IMR-90 (cell line): ENCODE measurements at regions not wholly inside any gene's neighbourhood (a gene's known extent, or its start where the extent isn't known, plus 50 kb on each side); places are given as distances from the start of the nearest gene placed in this dataset.

Source experiments
- ATAC-seq: fragments of 200-7000 bp; cut with Tn5 transposase; 2 replicates; pipeline ENCODE4 v1.9.1; 2020; ENCODE audit warnings: low read depth, mild to moderate bottlenecking, moderate library complexity
- BruUV-seq: library from RNA; stranded (reverse); fragments of 400-500 nt; replicated peaks from 2 replicates; lab custom pipeline; 2021; lab: Mats Ljungman, UMichigan
- CTCF ChIA-PET: fragments of 300-600 bp; formaldehyde crosslinking; extraction: SDS; loops from one replicate; lab custom pipeline; 2021; ENCODE audit warnings: antibody characterized with exemption; lab: Yijun Ruan, JAX
- POLR2A ChIA-PET: fragments of 300-600 bp; sonication (Branson Sonifier 250); formaldehyde crosslinking; loops from one replicate; lab custom pipeline; 2022; ENCODE audit warnings: antibody characterized with exemption; ENCODE audit not compliant: unreplicated experiment; lab: Charles Lee
- DNase-seq: peaks from one replicate; pipeline ENCODE4 v3.0.0; 2013
- H2AFZ ChIP-seq: replicated peaks from 2 replicates; pipeline ENCODE3; 2013; ENCODE audit warnings: low read length, mild to moderate bottlenecking; ENCODE audit not compliant: poor library complexity
- H2AK5ac ChIP-seq: 2 replicates; pipeline ENCODE4 v1.6.1; 2013; ENCODE audit warnings: low read depth, low read length, inconsistent platforms
- H2AK9ac ChIP-seq: replicated peaks from 2 replicates; pipeline ENCODE3; 2013; ENCODE audit warnings: mild to moderate bottlenecking, low read depth, low read length, moderate library complexity; ENCODE audit not compliant: poor library complexity
- H2BK120ac ChIP-seq: 2 replicates; pipeline ENCODE4 v1.6.1; 2013; ENCODE audit warnings: low read depth, low read length, inconsistent platforms
- H2BK15ac ChIP-seq: 3 replicates; pipeline ENCODE4 v1.6.1; 2013; ENCODE audit warnings: low read depth, low read length, inconsistent platforms
- H2BK20ac ChIP-seq: 2 replicates; pipeline ENCODE4 v1.6.1; 2013; ENCODE audit warnings: low read depth, mild to moderate bottlenecking, inconsistent platforms, low read length, moderate library complexity
- H2BK5ac ChIP-seq: 2 replicates; pipeline ENCODE4 v1.6.1; 2013; ENCODE audit warnings: mild to moderate bottlenecking, low read depth, low read length, inconsistent platforms; ENCODE audit not compliant: poor library complexity, severe bottlenecking
- H3K14ac ChIP-seq: replicated peaks from 2 replicates; pipeline ENCODE4 v1.6.1; 2013; ENCODE audit warnings: low read depth, low read length, inconsistent platforms
- H3K18ac ChIP-seq: 2 replicates; pipeline ENCODE4 v1.6.1; 2013; ENCODE audit warnings: low read depth, low read length, control low read depth
- H3K23ac ChIP-seq: 2 replicates; pipeline ENCODE4 v1.6.1; 2013; ENCODE audit warnings: low read depth, low read length, inconsistent platforms
- H3K27ac ChIP-seq: 2 replicates; pipeline ENCODE4 v1.5.1; 2013; ENCODE audit warnings: mild to moderate bottlenecking, control low read depth, low read length; ENCODE audit not compliant: insufficient read depth
- H3K27me3 ChIP-seq: 2 replicates; pipeline ENCODE4 v1.6.1; 2013; ENCODE audit warnings: low read length; ENCODE audit not compliant: control insufficient read depth, insufficient read depth
- H3K36me3 ChIP-seq: 2 replicates; pipeline ENCODE4 v1.6.1; 2013; ENCODE audit warnings: low read length, mixed read lengths; ENCODE audit not compliant: control insufficient read depth, insufficient read depth
- H3K4ac ChIP-seq: 2 replicates; pipeline ENCODE4 v1.6.1; 2013; ENCODE audit warnings: low read depth, low read length, inconsistent platforms
- H3K4me1 ChIP-seq: 2 replicates; pipeline ENCODE4 v1.6.1; 2013; ENCODE audit warnings: low read length, mixed read lengths; ENCODE audit not compliant: control insufficient read depth, insufficient read depth
- H3K4me2 ChIP-seq: 2 replicates; pipeline ENCODE4 v1.6.1; 2013; ENCODE audit warnings: low read depth, mild to moderate bottlenecking, control low read depth, low read length, moderate library complexity
- H3K4me3 ChIP-seq: 2 replicates; pipeline ENCODE4 v1.5.1; 2013; ENCODE audit warnings: low read depth, mild to moderate bottlenecking, control low read depth, low read length, moderate library complexity; ENCODE audit not compliant: insufficient read depth
- H3K56ac ChIP-seq: 2 replicates; pipeline ENCODE4 v1.6.1; 2013; ENCODE audit warnings: low read length, inconsistent platforms; ENCODE audit not compliant: insufficient read depth; ENCODE audit errors: extremely low read depth
- H3K79me1 ChIP-seq, 2 experiments: 2 replicates each; pipeline ENCODE4 v1.6.1; 2013; ENCODE audit warnings: low read length in 2 of 2, inconsistent platforms in 1 of 2, low read depth in 1 of 2
- H3K9ac ChIP-seq: 2 replicates; pipeline ENCODE4 v1.6.1; 2013; ENCODE audit warnings: low read depth, low read length, control low read depth
- H3K9me1 ChIP-seq: 2 replicates; pipeline ENCODE4 v1.6.1; 2013; ENCODE audit warnings: low read length, inconsistent platforms; ENCODE audit not compliant: insufficient read depth
- H3K9me3 ChIP-seq: 2 replicates; pipeline ENCODE4 v1.6.1; 2013; ENCODE audit warnings: low read length; ENCODE audit not compliant: control insufficient read depth, insufficient read depth
- H4K20me1 ChIP-seq: 2 replicates; pipeline ENCODE4 v1.6.1; 2013; ENCODE audit warnings: low read length, inconsistent platforms; ENCODE audit not compliant: insufficient read depth
- H4K5ac ChIP-seq: 2 replicates; pipeline ENCODE4 v1.6.1; 2013; ENCODE audit warnings: mild to moderate bottlenecking, low read depth, low read length, control low read depth
- H4K8ac ChIP-seq, 2 experiments: 2 replicates each; pipeline ENCODE4 v1.6.1; 2013; ENCODE audit warnings: low read depth in 2 of 2, low read length in 2 of 2, control low read depth in 1 of 2, inconsistent platforms in 1 of 2
- H4K91ac ChIP-seq: 2 replicates; pipeline ENCODE4 v1.6.1; 2013; ENCODE audit warnings: low read depth, low read length, inconsistent platforms; ENCODE audit not compliant: insufficient read depth
- BHLHE40 ChIP-seq: fragments of 150-350 bp; IDR thresholded peaks from 2 replicates; pipeline ENCODE4 v1.6.1; 2016; ENCODE audit warnings: mild to moderate bottlenecking, low read depth, low read length
- CEBPB ChIP-seq: IDR thresholded peaks from 2 replicates; pipeline ENCODE4 v1.6.1; 2012; ENCODE audit warnings: low read depth, low read length, improper control_type of control experiment
- CHD1 ChIP-seq: IDR thresholded peaks from 2 replicates; pipeline ENCODE4 v1.6.1; 2012; ENCODE audit warnings: low read depth, low read length, improper control_type of control experiment
- CTCF ChIP-seq: conservative IDR thresholded peaks from 2 replicates; pipeline ENCODE4 v1.5.1; 2012; ENCODE audit warnings: mild to moderate bottlenecking, low read depth, low read length, improper control_type of control experiment
- ELK1 ChIP-seq: fragments of 150-350 bp; IDR thresholded peaks from 2 replicates; pipeline ENCODE4 v1.6.1; 2016; ENCODE audit warnings: low read depth, mild to moderate bottlenecking, low read length, moderate library complexity, borderline replicate concordance
- FOS ChIP-seq: fragments of 150-350 bp; IDR thresholded peaks from 2 replicates; pipeline ENCODE4 v1.6.1; 2016; ENCODE audit warnings: low read depth, low read length
- MXI1 ChIP-seq: IDR thresholded peaks from 2 replicates; pipeline ENCODE4 v1.6.1; 2012; ENCODE audit warnings: low read depth, mild to moderate bottlenecking, low read length, moderate library complexity, borderline replicate concordance
- NFE2L2 ChIP-seq: fragments of 150-350 bp; IDR thresholded peaks from 2 replicates; pipeline ENCODE4 v1.6.1; 2016; ENCODE audit warnings: low read depth, mild to moderate bottlenecking, low read length
- POLR2A ChIP-seq: IDR thresholded peaks from 2 replicates; pipeline ENCODE4 v1.6.1; 2012; ENCODE audit warnings: mild to moderate bottlenecking, low read depth, low read length
- RAD21 ChIP-seq: IDR thresholded peaks from 2 replicates; pipeline ENCODE4 v1.6.1; 2012; ENCODE audit warnings: low read length, improper control_type of control experiment
- RCOR1 ChIP-seq: IDR thresholded peaks from 2 replicates; pipeline ENCODE4 v1.6.1; 2012; ENCODE audit warnings: mild to moderate bottlenecking, low read length, improper control_type of control experiment; ENCODE audit not compliant: insufficient replicate concordance
- RFX5 ChIP-seq: IDR thresholded peaks from 2 replicates; pipeline ENCODE4 v1.8.0; 2012; ENCODE audit warnings: low read depth, mild to moderate bottlenecking, low read length, moderate library complexity
- SMC3 ChIP-seq: fragments of 150-350 bp; IDR thresholded peaks from 2 replicates; pipeline ENCODE4 v1.6.1; 2016; ENCODE audit warnings: low read depth, mild to moderate bottlenecking, antibody characterized with exemption, low read length, moderate library complexity
- USF2 ChIP-seq: fragments of 150-350 bp; IDR thresholded peaks from 2 replicates; pipeline ENCODE4 v1.6.1; 2017; ENCODE audit warnings: mild to moderate bottlenecking, antibody characterized with exemption, low read length, low read depth
- WGBS, 2 experiments: methylation state at CpG; one replicate each; pipeline versions ENCODE4 v1.1.5 to v1.1.7; 2013; ENCODE audit warnings: missing lambda C conversion rate in 2 of 2; ENCODE audit not compliant: insufficient read length in 1 of 2; ENCODE audit errors: extremely low coverage in 2 of 2; 5-methylcytosine and 5-hydroxymethylcytosine counted together
- dilution Hi-C: fragments of 300-500 bp; cut with HindIII; formaldehyde crosslinking; loops from one replicate; pipeline ENCODE4 v1.14.3; 2018; ENCODE audit warnings: low sequenced_read_pairs; ENCODE audit not compliant: unreplicated experiment
- in situ Hi-C: fragments of 300-500 bp; cut with MboI; formaldehyde crosslinking; loops from 3 replicates; pipeline ENCODE4 v1.14.3; 2019; ENCODE audit warnings: low sequenced_read_pairs, inconsistent platforms, mixed read lengths
- intact Hi-C: fragments of 100-400 bp; cut with micrococcal nuclease; formaldehyde crosslinking; loops from 2 replicates; pipeline ENCODE4 v1.10.0; 2022

GRCh38 chr15:22253676-22254408, 173.5 kb downstream of the OR4M2 start:
- Histone ChIP-seq H2BK5ac (no peak overlapping the region), H3K36me3 (no peaks in the 10 kb centered on the region), H3K79me1 (no peaks in the 10 kb centered on the region), H3K4me3 (no peak overlapping the region), H2BK120ac (no peak overlapping the region), H4K20me1 (no peaks in the 10 kb centered on the region), H2AFZ (no peak overlapping the region), H2AK5ac (no peak overlapping the region), H3K23ac (no peak overlapping the region), H3K9me1 (no peaks in the 10 kb centered on the region), H3K18ac (no peak overlapping the region), H4K91ac (no peak overlapping the region), H3K9me3 (peaks cover 39% of the 10 kb centered on the region), H3K4me2 (no peak overlapping the region), H2BK20ac (no peak overlapping the region), H4K8ac (no peak overlapping the region), H3K27ac (no peak overlapping the region), H3K27me3 (no peaks in the 10 kb centered on the region), H3K4me1 (no peaks in the 10 kb centered on the region), H2BK15ac (no peak overlapping the region), H3K14ac (no peak overlapping the region), H3K9ac (no peak overlapping the region), H4K5ac (no peak overlapping the region), H3K56ac (no peak overlapping the region), H3K4ac (no peak overlapping the region), H2AK9ac (no peak overlapping the region)
- no peak for TF ChIP-seq NFE2L2
- TF ChIP-seq RCOR1 = no peak
- no peak for TF ChIP-seq USF2
- TF ChIP-seq CHD1 = no peak
- TF ChIP-seq MXI1 = no peak
- TF ChIP-seq CEBPB = no peak
- TF ChIP-seq FOS = no peak
- no peak for TF ChIP-seq BHLHE40
- TF ChIP-seq RFX5 = no peak
- no peak for TF ChIP-seq POLR2A
- no peak for TF ChIP-seq SMC3
- TF ChIP-seq ELK1 = no peak
- no peak for TF ChIP-seq RAD21
- TF ChIP-seq CTCF = no peak
- no peak for ATAC-seq
- BruUV-seq = no TSS peak
- no peak for DNase-seq
- dilution Hi-C loops (no loop called here), in situ Hi-C loops (no loop called here), intact Hi-C loops (no loop called here)
- POLR2A ChIA-PET = no interaction called here
- CTCF ChIA-PET = no interaction called here
- 53% methylated on average over 3 of the region's 8 CpGs; no CpG with 5 or more reads in 1 of the 2 experiments for WGBS, 2 experiments
